Heart right ventricle (tissue), 16 donors: ENCODE measurements at regions not wholly inside any gene's neighbourhood (a gene's known extent, or its start where the extent isn't known, plus 50 kb on each side); places are given as distances from the start of the nearest gene placed in this dataset.
A peak's percentile ranks its signal among the peaks of the same experiment; 100 is the strongest.

Experiments
- ATAC-seq, 8 donors: fragments of 200-7000 bp; cut with Tn5 transposase; one replicate each; pipeline ENCODE4 v1.9.1; 2020; ENCODE audit warnings: mild to moderate bottlenecking in 8 of 8, moderate library complexity in 8 of 8, moderate number of reproducible peaks in 1 of 8
- DNase-seq, 2 donors: peaks; one replicate each; pipeline ENCODE4 v3.0.0-alpha.2; 2020
- H3K27ac ChIP-seq, 10 donors: fragments of 200-600 bp; sonication (generic) in 2 of 10; one replicate each; pipeline versions ENCODE4 v1.5.0 to v1.8.0; 2020 to 2022; ENCODE audit warnings: mild to moderate bottlenecking in 3 of 10
- H3K27me3 ChIP-seq, 7 donors: fragments of 200-600 bp; one replicate each; pipeline ENCODE4 v1.8.0; 2021 to 2022; ENCODE audit warnings: mild to moderate bottlenecking in 2 of 7
- H3K36me3 ChIP-seq, 9 donors: fragments of 200-600 bp; sonication (generic) in 1 of 9; one replicate each; pipeline versions ENCODE4 v1.5.0 to v1.8.0; 2020 to 2022; ENCODE audit warnings: mild to moderate bottlenecking in 2 of 9
- H3K4me1 ChIP-seq, 9 donors: fragments of 200-600 bp; sonication (generic) in 1 of 9; one replicate each; pipeline versions ENCODE4 v1.5.0 to v1.8.0; 2020 to 2022; ENCODE audit warnings: mild to moderate bottlenecking in 4 of 9
- H3K4me3 ChIP-seq, 10 donors: fragments of 200-600 bp; sonication (generic) in 2 of 10; one replicate each; pipeline versions ENCODE4 v1.5.0 to v1.8.0; 2020 to 2022; ENCODE audit warnings: mild to moderate bottlenecking in 7 of 10, moderate library complexity in 2 of 10
- H3K9me3 ChIP-seq, 11 donors: fragments of 200-600 bp in 10 of 11; sonication (generic) in 2 of 11; one replicate each; pipeline versions ENCODE4 v1.5.0 to v1.8.0; 2013 to 2022; ENCODE audit warnings: mild to moderate bottlenecking in 2 of 11, control low read depth in 1 of 11, moderate library complexity in 1 of 11
- CTCF ChIP-seq, 9 donors: fragments of 200-600 bp; sonication (generic) in 2 of 9; IDR thresholded peaks; one replicate each; pipeline versions ENCODE4 v1.5.0 to v1.8.0; 2021 to 2022; ENCODE audit warnings: antibody characterized with exemption in 9 of 9, mild to moderate bottlenecking in 5 of 9, moderate library complexity in 1 of 9
- WGBS, 2 donors: extraction: QIAGEN DNeasy Blood & Tissue Kit; methylation state at CpG; one replicate each; pipeline ENCODE4 v1.1.7; 2013; ENCODE audit warnings: inconsistent platforms in 1 of 2; 5-methylcytosine and 5-hydroxymethylcytosine counted together
- intact Hi-C, 10 donors: fragments of 100-400 bp; cut with DNase I; formaldehyde crosslinking; loops; one replicate each; pipeline versions ENCODE4 v1.11.1 to v1.14.2; 2022
- donor health status: Arrhythmogenic right ventricular cardiomyopathy.
- donor health status: ischemic (EF 13 %, LVEDD 7.1; RV severe dilation, severe dysfunction).
- donor health status: healthy with polysubstance abuse.
- donor health status: DM: no; HTN: yes; CAD: no.
- donor health status: DM: no; HTN: no; CAD: no.
- donor health status: ischemic (EF 25% LVEDD 6.9; RV normal size, moderate dysfunction).
- donor health status: ischemic (EF 25% LVEDD 5.7; RV mildly dilated, moderate dysfunction).
- donor health status: healthy.
- donor health status: DM: yes; HTN: yes; CAD: no.
- donor health status: Ischemic cardiomyopathy.
- donor health status: ischemic (EF 35%, LVEDD 5.7; RV mildly dilated, moderate dysfunction).
- donor health status: nonischemic (EF 11% LVEDD 7.7; RV severe dilation, severe dysfunction).
- donor health status: DM: yes; HTN: yes; CAD: no.
- donor health status: PGD.
- donor health status: ischemic (EF 29% LVEDD 5.4; RV normal size, mild dysfunction).
- donor health status: nonischemic (EF 23%, LVEDD 6.1; RV moderate dilation, normal function).

- H3K4me3 ChIP-seq: no peak overlapping the region
- no peaks in the 10 kb centered on the region for H3K36me3 ChIP-seq
- WGBS, 2 donors: 7 to 19% methylated on average over 1 of the region's 1 CpG
- H3K27ac ChIP-seq: no peak overlapping the region
- peak; percentile 22 to 69 (median 55) for TF ChIP-seq CTCF (IDR thresholded peaks at IDR 0.05)
- ATAC-seq (peak in 7 of 8 donors; percentile 58 to 88 (median 74)), DNase-seq (peak; percentile 23 to 25)
- intact Hi-C loops: loop anchor here in 6 of 10 donors (2.0 to 10.0 kb wide), 5 partner anchors 600 to 760 kb away; partner anchors contain the start of gene PCDH20 (in 5 of the 6)
- H3K4me1 ChIP-seq: no peaks in the 10 kb centered on the region
- H3K9me3 ChIP-seq: peaks cover 0 to 3% (median 0%) of the 10 kb centered on the region in 11 donors
- H3K27me3 ChIP-seq: no peaks in the 10 kb centered on the region
Measured at GRCh38 chr13:60654415-60654814, 257.4 kb downstream of the TDRD3 start.

GRCh38 chr13:60647547-60647946 is 250.5 kb downstream of the TDRD3 start:
- Histone ChIP-seq H3K27me3 (peaks cover 0 to 5% (median 0%) of the 10 kb centered on the region in 7 donors), H3K4me1 (no peaks in the 10 kb centered on the region), H3K4me3 (no peak overlapping the region), H3K36me3 (no peaks in the 10 kb centered on the region), H3K27ac (no peak overlapping the region), H3K9me3 (peaks cover 0 to 3% (median 0%) of the 10 kb centered on the region in 11 donors)
- ATAC-seq: no peak
- TF ChIP-seq CTCF (IDR thresholded peaks at IDR 0.05): no peak
- intact Hi-C loops: no loop called here
- DNase-seq: no peak

- intact Hi-C loops: no loop called here
- DNase-seq: no peak
- Histone ChIP-seq H3K27me3 (peaks cover 0 to 5% (median 0%) of the 10 kb centered on the region in 7 donors), H3K4me1 (no peaks in the 10 kb centered on the region), H3K9me3 (peaks cover 0 to 3% (median 0%) of the 10 kb centered on the region in 11 donors), H3K36me3 (no peaks in the 10 kb centered on the region), H3K4me3 (no peak overlapping the region), H3K27ac (no peak overlapping the region)
- no peak for ATAC-seq
- no peak for TF ChIP-seq CTCF (IDR thresholded peaks at IDR 0.05)
- 72 to 85% methylated on average over 3 of the region's 3 CpGs for WGBS, 2 donors
Measured at GRCh38 chr13:60646620-60647019, 249.6 kb downstream of the TDRD3 start.

- WGBS, 2 donors: 81 to 91% methylated on average over 3 of the region's 3 CpGs
- no peak overlapping the region for H3K27ac ChIP-seq
- peaks cover 0 to 5% (median 0%) of the 10 kb centered on the region in 7 donors for H3K27me3 ChIP-seq
- no peak for TF ChIP-seq CTCF (IDR thresholded peaks at IDR 0.05)
- H3K36me3 ChIP-seq: no peaks in the 10 kb centered on the region
- intact Hi-C loops: no loop called here
- peaks cover 0 to 3% (median 0%) of the 10 kb centered on the region in 11 donors for H3K9me3 ChIP-seq
- no peak for DNase-seq
- H3K4me1 ChIP-seq: no peaks in the 10 kb centered on the region
- no peak overlapping the region for H3K4me3 ChIP-seq
- no peak for ATAC-seq
Measured at GRCh38 chr13:60645676-60646075, 248.7 kb downstream of the TDRD3 start.
